NCI-H524 treated with DMSO at 0.1 percent for 48 hours (cell line): ENCODE measurements at regions not wholly inside any gene's neighbourhood (a gene's known extent, or its start where the extent isn't known, plus 50 kb on each side); places are given as distances from the start of the nearest gene placed in this dataset.

Source experiments
- DNase-seq: peaks from one replicate; lab custom pipeline; 2025; lab: John Stamatoyannopoulos, UW

GRCh38 chr5:125289606-125290005 lies 543.2 kb upstream of the ZNF608 start:
- no peak for DNase-seq

GRCh38 chr5:125290935-125291334 lies 544.5 kb upstream of the ZNF608 start:
- DNase-seq: no peak

GRCh38 chr5:125291447-125291846 lies 545.0 kb upstream of the ZNF608 start:
- no peak for DNase-seq

GRCh38 chr5:125293223-125293622 lies 546.8 kb upstream of the ZNF608 start:
- no peak for DNase-seq

GRCh38 chr5:125293726-125294125 lies 547.3 kb upstream of the ZNF608 start:
- DNase-seq: no peak

- DNase-seq: no peak
These were observed 548.4 kb upstream of the ZNF608 start for GRCh38 chr5:125294844-125295243.

- DNase-seq: no peak
These were observed 549.0 kb upstream of the ZNF608 start for GRCh38 chr5:125295405-125295872.

- DNase-seq: no peak
These were observed 551.8 kb upstream of the ZNF608 start for GRCh38 chr5:125298258-125298657.

GRCh38 chr5:125298746-125299379 lies 552.4 kb upstream of the ZNF608 start:
- DNase-seq: no peak

GRCh38 chr5:125301711-125302110 lies 555.3 kb upstream of the ZNF608 start:
- no peak for DNase-seq

- DNase-seq: no peak
These were observed 556.1 kb upstream of the ZNF608 start for GRCh38 chr5:125302577-125302976.

- no peak for DNase-seq
These were observed 560.3 kb upstream of the ZNF608 start for GRCh38 chr5:125306741-125307140.

- no peak for DNase-seq
These were observed 564.3 kb upstream of the ZNF608 start for GRCh38 chr5:125310749-125311148.

- no peak for DNase-seq
These were observed 565.3 kb upstream of the ZNF608 start for GRCh38 chr5:125311743-125312142.

- no peak for DNase-seq
These were observed 567.1 kb upstream of the ZNF608 start for GRCh38 chr5:125313555-125313954.

- no peak for DNase-seq
These were observed 568.9 kb upstream of the ZNF608 start for GRCh38 chr5:125315306-125315705.

- no peak for DNase-seq
These were observed 570.0 kb upstream of the ZNF608 start for GRCh38 chr5:125316391-125316790.

- peak; percentile 76 for DNase-seq
These were observed 570.6 kb upstream of the ZNF608 start for GRCh38 chr5:125316915-125317535.

GRCh38 chr5:125317536-125317995 lies 571.1 kb upstream of the ZNF608 start:
- peak; percentile 76 for DNase-seq

- no peak for DNase-seq
These were observed 575.2 kb upstream of the ZNF608 start for GRCh38 chr5:125321654-125322053.

GRCh38 chr5:125323613-125324012 lies 577.2 kb upstream of the ZNF608 start:
- no peak for DNase-seq

- DNase-seq: no peak
These were observed 579.2 kb upstream of the ZNF608 start for GRCh38 chr5:125325488-125326149.

GRCh38 chr5:125326150-125326510 lies 579.7 kb upstream of the ZNF608 start:
- DNase-seq: peak; percentile 64
